ENCODE measurements at regions not wholly inside any gene's neighbourhood (a gene's known extent, or its start where the extent isn't known, plus 50 kb on each side); places are given as distances from the start of the nearest gene placed in this dataset.

DNA sequence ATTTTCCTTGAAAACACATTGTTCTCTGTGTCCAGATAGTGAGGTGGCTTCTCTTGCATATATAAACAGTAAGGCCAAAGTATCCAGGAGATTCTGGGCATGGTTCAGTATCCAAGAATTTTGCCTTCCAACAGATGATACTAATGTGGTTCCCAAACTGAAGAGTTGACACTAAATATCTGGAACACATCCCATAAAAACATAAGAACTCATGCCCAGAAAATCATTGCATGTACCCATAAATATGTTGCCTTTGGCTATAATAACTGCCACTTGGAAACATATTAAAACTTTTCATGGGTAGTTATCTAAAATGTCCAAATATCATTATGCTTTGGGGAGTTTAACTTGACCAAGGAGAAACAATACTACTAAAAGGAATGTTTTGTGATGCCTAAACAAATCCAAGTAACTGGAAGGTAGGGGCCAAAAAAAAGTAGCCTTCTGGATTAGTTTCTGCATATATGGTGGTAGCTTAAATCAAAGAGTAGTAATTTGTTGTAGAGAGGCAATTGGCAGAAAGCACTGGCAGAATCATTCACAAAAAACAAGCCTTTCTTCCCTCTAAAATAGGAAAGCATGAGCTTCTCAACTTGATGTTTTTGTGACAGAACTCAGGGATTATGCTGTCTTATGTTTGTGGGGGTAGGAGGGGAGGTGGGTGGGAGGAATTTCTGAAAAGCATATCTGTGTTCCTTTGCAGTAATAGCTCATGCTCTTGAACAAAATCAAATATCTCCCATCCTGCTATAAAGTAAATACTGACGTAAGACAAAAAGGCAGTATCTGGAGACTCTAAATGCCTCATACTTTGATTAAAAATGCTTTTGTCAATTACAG, 753.9 kb downstream of the TUSC7 start:
- DNase-seq (ENCODE audit: low read depth) = no peak

GRCh38 chr3:117471831-117472230, 762.3 kb downstream of the TUSC7 start:
- no peak for DNase-seq (ENCODE audit: low read depth)

DNA sequence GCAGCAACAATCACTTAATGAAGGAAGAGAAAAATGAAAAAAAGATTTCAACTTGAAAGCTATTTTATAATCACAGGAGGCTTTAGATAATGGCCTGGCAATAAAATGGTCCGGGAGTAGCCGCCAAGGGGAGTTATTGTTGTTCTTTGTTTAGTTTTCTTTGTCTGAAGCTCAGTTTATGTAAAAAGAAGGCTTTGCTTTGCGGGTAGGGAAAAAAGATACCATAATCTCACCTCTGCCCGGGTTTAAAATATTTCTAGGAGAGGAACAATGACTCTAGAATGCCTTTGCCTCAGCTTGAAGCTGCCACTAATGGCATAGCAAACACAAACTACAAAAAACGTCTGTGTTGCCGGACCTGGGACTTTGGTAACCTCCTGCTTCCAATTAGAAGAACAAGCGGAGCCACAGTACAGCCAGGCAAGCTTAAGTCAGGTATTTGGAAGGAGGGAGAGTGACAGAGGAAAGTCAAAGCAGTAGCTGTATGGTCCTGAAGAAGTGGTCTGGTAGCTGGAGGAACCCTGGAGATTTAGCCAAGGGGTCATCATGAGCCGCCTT, 764.5 kb downstream of the TUSC7 start:
- DNase-seq (ENCODE audit: low read depth) = no peak

DNA sequence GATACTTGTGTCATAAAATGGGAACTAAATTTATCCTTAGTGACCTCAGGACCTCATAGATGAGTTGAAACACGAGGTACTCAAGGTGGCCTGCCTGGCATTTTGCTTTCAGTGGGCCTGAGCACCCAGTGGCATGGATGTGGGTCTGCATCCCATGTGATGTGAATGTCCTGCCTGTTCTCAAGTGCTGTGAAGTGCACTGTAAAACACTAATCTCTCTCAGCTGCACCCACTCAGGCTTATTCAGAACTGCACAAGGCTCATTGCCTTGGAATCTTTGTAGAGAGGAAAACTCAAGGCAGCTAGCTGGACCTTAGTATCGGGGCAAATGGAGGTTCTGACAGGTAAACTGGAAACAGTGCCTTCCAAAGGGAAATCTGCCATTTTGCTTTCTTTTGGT, 767.0 kb downstream of the TUSC7 start:
- no peak for DNase-seq (ENCODE audit: low read depth)

DNA sequence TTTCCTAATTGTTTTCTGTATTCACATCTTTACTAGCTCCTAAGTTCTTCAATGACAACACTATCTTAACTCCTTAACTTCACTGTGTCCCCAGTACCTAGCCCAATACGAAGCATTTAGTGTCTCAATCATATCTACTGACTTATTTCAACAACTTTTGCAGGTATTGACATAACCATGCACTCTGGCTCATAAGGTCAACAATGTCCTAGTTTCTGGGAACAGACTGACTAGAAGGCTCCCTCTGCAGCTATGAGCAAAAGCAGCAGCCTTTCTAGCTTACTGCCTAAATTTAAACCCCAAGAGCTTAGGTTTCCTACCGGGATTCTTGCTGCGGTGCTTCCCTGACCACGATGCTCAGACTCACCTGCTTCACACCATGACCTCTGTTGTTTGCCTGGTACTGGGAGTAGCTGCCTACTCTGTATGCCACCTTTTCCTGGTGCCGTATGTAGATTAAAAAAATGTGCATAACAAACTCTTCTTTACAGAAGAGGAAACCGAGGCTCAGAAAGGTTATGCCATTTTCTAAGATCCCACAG, 767.7 kb downstream of the TUSC7 start:
- no peak for DNase-seq (ENCODE audit: low read depth)

DNA sequence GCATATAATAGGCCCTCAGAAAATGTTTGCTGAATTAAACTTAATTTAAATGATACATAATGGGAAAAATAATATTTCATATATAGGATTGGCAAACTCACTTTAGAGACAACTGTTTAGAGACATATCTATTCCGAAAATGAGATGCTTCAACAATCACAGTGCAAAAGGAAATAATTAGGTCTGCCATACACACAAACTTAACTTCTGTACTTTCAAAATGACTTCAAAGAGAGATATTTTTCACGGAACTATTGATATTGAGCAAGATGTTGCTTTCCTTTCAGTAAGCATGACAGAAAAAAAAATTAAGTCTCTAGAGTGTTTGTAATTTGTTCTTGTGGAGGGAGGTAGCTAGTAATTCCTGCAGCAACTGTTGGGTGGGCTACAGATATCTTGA, 769.5 kb downstream of the TUSC7 start:
- DNase-seq (ENCODE audit: low read depth) = no peak

- no peak for DNase-seq (ENCODE audit: low read depth)
Measured at GRCh38 chr3:117480525-117480924, 770.9 kb downstream of the TUSC7 start.

DNA sequence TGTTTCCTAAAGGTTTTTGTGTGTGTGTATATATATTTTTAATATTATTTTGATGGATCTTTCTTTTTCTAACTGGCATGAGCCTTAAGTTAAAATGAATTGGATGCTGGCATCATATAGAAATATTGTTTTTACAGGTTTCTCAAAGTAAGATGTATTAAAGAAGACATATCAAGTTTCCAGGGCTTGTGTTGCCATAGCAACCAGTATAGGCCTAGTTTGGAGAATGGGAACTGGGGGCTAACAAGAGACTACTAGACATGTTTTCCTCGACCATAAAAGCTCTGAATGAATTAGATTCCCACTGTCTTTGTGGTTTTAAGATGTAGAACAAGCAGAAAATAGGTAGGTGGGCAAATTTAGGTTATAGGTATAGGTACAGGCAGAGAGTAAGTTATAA, 771.4 kb downstream of the TUSC7 start:
- no peak for DNase-seq (ENCODE audit: low read depth)

- DNase-seq (ENCODE audit: low read depth) = no peak
Measured at GRCh38 chr3:117483839-117484238, 774.3 kb downstream of the TUSC7 start.

GRCh38 chr3:117485841-117486240, 776.3 kb downstream of the TUSC7 start:
- no peak for DNase-seq (ENCODE audit: low read depth)

GRCh38 chr3:117486719-117487716, 777.4 kb downstream of the TUSC7 start:
- DNase-seq (ENCODE audit: low read depth) = no peak

DNA sequence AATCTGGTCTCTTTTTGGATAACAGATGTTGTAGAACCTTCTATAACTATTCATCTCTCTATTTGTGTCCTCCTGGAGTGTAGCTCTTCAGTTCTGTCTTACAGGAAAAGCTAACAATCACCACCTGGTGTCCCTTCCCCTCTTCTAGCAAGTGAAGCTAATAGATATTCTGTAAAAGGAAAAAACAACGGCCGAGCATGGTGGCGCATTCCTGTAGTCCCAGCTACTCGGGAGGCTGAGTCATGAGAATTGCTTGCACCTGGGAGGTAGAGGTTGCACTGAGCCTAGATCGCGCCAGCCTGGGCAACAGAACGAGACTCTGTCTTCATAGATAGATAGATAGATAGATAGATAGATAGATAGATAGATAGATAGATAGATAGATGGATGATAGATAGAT, 779.4 kb downstream of the TUSC7 start:
- DNase-seq (ENCODE audit: low read depth) = no peak

GRCh38 chr3:117489663-117490079, 780.1 kb downstream of the TUSC7 start:
- no peak for DNase-seq (ENCODE audit: low read depth)

GRCh38 chr3:117490716-117491115, 781.1 kb downstream of the TUSC7 start:
- DNase-seq (ENCODE audit: low read depth) = no peak

DNA sequence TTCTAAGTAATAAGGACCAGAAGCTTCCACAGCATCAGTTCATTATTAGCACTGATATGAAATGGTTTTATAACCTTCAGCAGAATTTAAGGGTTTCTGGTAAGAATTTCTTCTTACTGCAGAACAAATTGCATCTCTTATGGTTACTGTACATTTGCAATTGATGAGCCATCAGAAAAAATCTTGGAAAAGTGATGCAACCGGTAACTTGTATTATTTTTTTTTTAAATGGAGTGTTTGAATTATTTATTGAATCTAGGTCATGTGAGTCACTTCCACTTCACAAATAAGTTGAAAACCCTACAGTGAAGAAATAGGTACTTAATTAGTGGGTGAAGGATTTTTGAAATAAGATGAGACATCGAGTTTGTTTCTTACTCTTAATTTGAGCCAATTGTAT, 786.0 kb downstream of the TUSC7 start:
- DNase-seq (ENCODE audit: low read depth) = no peak

DNA sequence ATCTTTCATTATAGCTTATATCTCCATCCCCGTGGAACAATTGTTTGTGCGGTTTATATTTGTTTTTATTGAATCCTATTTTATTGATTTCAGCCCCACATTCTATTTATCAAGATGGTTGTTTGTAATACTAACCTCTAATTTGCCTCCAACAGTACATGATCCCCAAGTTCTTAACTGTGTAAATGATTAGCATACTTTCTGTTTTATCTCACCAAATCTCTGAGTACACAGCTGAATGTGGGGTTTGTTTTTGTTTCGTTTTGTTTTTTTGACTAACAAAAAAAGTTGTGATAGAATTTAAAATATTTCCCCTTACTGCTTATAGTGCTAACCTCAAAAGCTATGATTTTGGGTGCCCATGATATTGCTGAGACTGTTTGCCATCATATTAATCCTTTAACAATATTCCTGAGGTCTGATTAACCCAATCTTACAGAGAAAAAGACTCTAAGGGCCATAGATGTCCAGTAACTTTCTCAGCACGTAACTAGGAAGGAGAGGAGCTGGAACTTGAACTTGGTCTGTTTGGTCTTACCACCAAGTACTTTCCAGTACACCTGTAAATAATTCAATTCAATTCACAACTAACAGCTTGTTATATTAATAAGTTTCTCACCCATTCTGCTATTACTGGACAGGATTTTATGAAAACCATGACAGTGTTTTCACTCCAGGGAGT, 789.8 kb downstream of the TUSC7 start:
- no peak for DNase-seq (ENCODE audit: low read depth)

DNA sequence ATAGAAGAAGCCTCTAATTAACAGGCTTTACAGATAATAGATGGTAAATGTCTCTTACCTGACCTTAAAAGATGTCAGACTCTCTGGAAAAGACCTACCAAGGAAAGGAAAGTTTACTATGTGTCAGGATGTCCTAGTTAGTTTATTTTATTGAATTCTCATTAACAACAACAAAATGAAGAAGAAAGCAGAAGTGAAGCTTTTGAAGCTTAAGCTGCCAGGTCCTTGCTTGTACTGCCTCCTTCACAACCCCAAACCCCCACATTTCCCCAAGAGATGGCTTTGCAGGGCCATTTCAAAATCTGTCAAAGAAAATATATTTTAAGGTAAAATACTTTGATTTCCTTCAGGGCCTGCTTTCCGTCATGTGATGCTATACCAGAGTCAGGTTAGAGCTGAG, 798.4 kb downstream of the TUSC7 start:
- no peak for DNase-seq (ENCODE audit: low read depth)

DNA sequence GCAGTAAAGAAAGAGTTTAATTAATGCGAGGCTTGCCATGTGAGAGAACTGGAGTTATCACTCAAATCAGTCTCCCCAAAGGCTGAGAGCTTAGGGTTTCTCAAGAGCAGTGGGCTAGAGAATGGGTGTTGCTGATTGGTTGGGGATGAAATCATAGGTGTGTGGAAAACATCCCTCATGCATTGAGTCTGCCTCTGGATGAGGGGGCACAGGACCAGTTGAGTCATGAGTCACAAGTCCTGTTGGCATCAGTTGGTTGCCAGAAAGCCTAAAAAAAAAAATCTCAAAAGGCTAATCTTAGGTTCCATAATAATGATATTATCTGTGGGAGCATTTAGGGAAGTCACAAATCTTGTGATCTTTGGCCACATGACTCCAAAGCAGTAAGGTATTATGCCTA, 800.3 kb downstream of the TUSC7 start:
- no peak for DNase-seq (ENCODE audit: low read depth)

DNA sequence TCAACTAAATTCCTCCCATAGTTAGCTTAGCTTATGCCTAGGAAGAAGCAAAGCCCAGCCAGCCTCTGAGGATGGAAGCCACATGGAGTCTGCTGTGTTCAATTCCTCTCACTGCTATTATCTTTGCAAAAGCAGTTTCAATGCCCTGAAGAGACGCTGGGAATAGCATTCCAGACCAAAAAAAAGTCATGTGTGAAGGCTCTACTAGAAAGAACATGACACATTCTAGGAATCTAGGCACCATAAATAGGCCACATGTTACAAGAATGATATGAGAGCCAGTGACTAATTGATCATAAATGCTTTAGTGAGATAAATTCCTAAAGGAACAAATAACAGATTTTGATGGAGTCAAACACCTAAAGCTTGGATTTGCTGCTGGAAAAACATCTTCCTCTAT, 800.8 kb downstream of the TUSC7 start:
- no peak for DNase-seq (ENCODE audit: low read depth)

DNA sequence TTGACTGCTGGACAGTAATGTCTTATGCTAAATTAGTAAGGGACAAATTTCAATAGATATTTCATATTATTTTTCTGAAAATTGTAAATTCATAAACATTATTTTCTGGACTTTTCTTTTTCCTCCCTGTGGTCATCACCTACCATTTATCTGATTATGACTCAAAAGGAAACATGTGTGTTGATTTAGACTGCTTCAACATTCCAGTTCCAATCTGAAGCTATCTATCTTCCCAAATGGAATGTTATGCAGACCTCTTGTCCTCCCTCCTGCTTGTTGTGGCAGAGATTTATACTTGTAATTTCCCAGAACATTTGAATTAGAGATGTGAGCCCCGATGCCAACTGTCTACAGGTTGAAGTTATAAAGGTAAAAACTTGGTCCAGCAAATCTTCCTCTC, 803.4 kb downstream of the TUSC7 start:
- no peak for DNase-seq (ENCODE audit: low read depth)

GRCh38 chr3:117515309-117515708, 805.7 kb downstream of the TUSC7 start:
- DNase-seq (ENCODE audit: low read depth) = no peak

DNA sequence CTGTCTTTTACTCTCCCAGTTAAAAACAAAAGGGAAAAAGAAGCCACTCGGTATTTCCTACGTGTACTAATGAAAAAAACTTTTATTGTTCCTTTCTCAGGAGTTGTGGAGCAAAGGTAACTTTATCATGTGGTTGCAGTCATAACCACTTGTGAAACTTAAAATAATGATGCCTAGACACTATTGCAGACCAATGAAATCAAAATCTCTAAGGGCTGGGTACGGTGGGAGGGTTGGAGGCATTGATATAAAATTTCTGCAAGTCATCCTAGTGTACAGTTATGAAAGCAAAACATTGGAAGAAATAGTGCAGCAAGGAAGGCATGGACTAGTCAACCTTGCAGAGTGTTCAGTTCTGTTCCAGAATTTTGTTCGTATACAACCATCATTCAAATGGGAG, 808.8 kb downstream of the TUSC7 start:
- no peak for DNase-seq (ENCODE audit: low read depth)

Measured in forelimb muscle (tissue), 1 donor.